IMR-90 (cell line): ENCODE measurements at regions not wholly inside any gene's neighbourhood (a gene's known extent, or its start where the extent isn't known, plus 50 kb on each side); places are given as distances from the start of the nearest gene placed in this dataset. TPM values are rescaled to one million over a fixed set of nuclear protein-coding genes. Genes with fewer than 3 reads are reported as not detected.

Experiments used
- microRNA-seq, 2 experiments: library from miRNA; stranded (forward) in 1 of 2; unstranded in 1 of 2; fragments of 10-50 nt in 1 of 2; fragments of <30 nt in 1 of 2; gene quantifications in 1 of 2; microRNA quantifications in 1 of 2; one replicate each; pipeline versions ENCODE3 to v1.1.0; 2013 to 2020; ENCODE audit not compliant: insufficient read depth in 1 of 2, insufficient read length in 1 of 2, unreplicated experiment in 1 of 2
- small RNA-seq, 5 experiments: library from RNA; depleted of rRNA; stranded (forward); fragments of <200 nt; gene quantifications; one replicate each; pipeline ENCODE3, GENCODE V24; 2012

Small RNAs in the stretch of these regions (microRNA-seq; reads per million reads assigned to microRNA genes)
- not detected for gene RNU6-493P (ENCODE audit: insufficient read depth, insufficient read length)

Small RNAs in the stretch of these regions (small RNA-seq; reads per million reads assigned to genes)
- 0 reads per million in 5 experiments for gene RNU6-493P
